HG03135 (cell line): ENCODE measurements at regions not wholly inside any gene's neighbourhood (a gene's known extent, or its start where the extent isn't known, plus 50 kb on each side); places are given as distances from the start of the nearest gene placed in this dataset.
"Not testable (repeated sequence)": the region's sequence is repeated elsewhere in the genome, so short reads cannot be mapped to it uniquely, and the experiment has no call there.

ENCODE experiments used
- ATAC-seq: cut with Tn5 transposase; IDR thresholded peaks from one replicate; pipeline ENCODE4 v1.9.1; 2021; ENCODE audit warnings: mild to moderate bottlenecking, moderate library complexity; ENCODE audit not compliant: unreplicated experiment

- ATAC-seq, result not testable (repeated sequence)
Measured at GRCh38 chr21:27881331-27881730, 914.4 kb upstream of the ADAMTS5 start.

GRCh38 chr21:27872411-27872810 lies 905.5 kb upstream of the ADAMTS5 start:
- not testable (repeated sequence) for ATAC-seq

GRCh38 chr21:27870755-27871154 lies 903.9 kb upstream of the ADAMTS5 start:
- ATAC-seq, result not testable (repeated sequence)

GRCh38 chr21:27860314-27860955 lies 893.5 kb upstream of the ADAMTS5 start:
- ATAC-seq, result not testable (repeated sequence)

- ATAC-seq, result not testable (repeated sequence)
Measured at GRCh38 chr21:27858053-27858825, 891.4 kb upstream of the ADAMTS5 start.

GRCh38 chr21:27856988-27857387 lies 890.1 kb upstream of the ADAMTS5 start:
- not testable (repeated sequence) for ATAC-seq

- no peak for ATAC-seq
Measured at GRCh38 chr21:27841084-27841672, 874.3 kb upstream of the ADAMTS5 start.

- no peak for ATAC-seq
Measured at GRCh38 chr21:27840262-27840661, 873.4 kb upstream of the ADAMTS5 start.

GRCh38 chr21:27839512-27840115 lies 872.7 kb upstream of the ADAMTS5 start:
- no peak for ATAC-seq

- no peak for ATAC-seq
Measured at GRCh38 chr21:27838573-27838972, 871.7 kb upstream of the ADAMTS5 start.

- ATAC-seq, result no peak
Measured at GRCh38 chr21:27837936-27838335, 871.0 kb upstream of the ADAMTS5 start.

GRCh38 chr21:27833298-27833697 lies 866.4 kb upstream of the ADAMTS5 start:
- no peak for ATAC-seq

GRCh38 chr21:27831816-27832569 lies 865.1 kb upstream of the ADAMTS5 start:
- ATAC-seq, result no peak

- no peak for ATAC-seq
Measured at GRCh38 chr21:27831177-27831576, 864.3 kb upstream of the ADAMTS5 start.

- ATAC-seq, result no peak
Measured at GRCh38 chr21:27827972-27828371, 861.1 kb upstream of the ADAMTS5 start.

GRCh38 chr21:27825035-27825434 lies 858.1 kb upstream of the ADAMTS5 start:
- no peak for ATAC-seq

GRCh38 chr21:27823652-27824201 lies 856.8 kb upstream of the ADAMTS5 start:
- ATAC-seq, result no peak

GRCh38 chr21:27820342-27820741 lies 853.5 kb upstream of the ADAMTS5 start:
- no peak for ATAC-seq

- ATAC-seq, result no peak
Measured at GRCh38 chr21:27819299-27819698, 852.4 kb upstream of the ADAMTS5 start.

- no peak for ATAC-seq
Measured at GRCh38 chr21:27818847-27819246, 852.0 kb upstream of the ADAMTS5 start.
